NCI-H510A treated with DMSO at 0.1 percent for 48 hours (cell line): ENCODE measurements at regions not wholly inside any gene's neighbourhood (a gene's known extent, or its start where the extent isn't known, plus 50 kb on each side); places are given as distances from the start of the nearest gene placed in this dataset.
A peak's percentile ranks its signal among the peaks of the same experiment; 100 is the strongest.
"Not testable (repeated sequence)": the region's sequence is repeated elsewhere in the genome, so short reads cannot be mapped to it uniquely, and the experiment has no call there.

ENCODE experiments used
- DNase-seq: peaks from one replicate; lab custom pipeline; 2025; lab: John Stamatoyannopoulos, UW

DNA sequence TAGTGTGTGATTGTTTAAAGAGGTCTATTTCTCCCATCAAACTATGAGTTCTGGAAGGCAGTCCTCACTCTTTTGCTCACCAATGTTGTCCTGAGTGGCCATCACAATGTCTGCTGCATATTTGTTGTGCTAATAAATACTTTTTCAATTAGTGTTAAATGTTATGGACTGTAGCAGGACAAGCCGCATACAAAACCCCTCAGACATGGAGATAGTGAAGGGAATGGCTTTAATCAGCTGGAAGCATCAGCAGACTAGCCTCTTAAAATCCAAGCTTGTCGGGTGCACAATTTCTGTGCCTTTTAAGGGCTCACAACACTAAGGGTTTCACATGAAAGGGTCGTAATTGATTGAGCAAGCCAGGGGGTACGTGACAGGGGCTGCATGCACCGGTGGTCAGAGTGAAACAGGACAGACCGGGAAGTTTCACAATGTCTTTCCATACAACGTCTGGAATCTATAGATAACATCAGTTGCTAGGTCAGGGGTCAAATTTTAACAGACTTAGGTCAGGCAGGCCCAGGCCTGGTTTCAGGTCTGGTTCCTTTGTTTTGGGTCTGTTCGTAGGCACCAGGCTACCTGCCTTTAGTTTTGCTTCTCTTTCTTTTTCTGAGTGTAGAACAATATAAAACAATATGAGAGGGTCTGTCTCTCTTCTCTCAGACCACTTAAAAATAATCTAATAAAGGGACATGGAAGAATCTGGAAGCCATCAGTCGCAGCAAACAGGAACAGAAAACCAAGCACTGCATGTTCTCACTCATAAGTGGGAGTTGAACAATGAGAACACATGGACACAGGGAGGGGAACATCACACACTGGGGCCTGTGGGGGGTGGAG is 327.6 kb upstream of the HTR1E start:
- DNase-seq, result no peak

DNA sequence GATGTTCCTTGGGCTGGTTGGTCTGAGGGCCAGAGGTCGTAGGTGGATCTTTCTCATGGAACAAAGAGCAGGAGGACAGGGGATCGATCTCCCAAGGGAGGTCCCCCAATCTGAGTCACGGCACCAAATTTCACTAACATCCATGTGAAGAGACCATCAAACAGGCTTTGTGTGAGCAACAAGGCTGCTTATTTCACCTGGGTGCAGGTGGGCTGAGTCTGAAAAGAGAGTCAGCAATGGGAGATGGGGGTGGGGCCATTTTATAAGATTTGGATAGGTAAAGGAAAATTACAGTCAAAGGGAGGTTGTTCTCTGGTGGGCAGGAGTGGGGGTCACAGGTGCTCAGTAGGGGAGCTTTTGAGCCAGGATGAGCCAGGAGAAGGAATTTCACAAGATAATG is 334.0 kb upstream of the HTR1E start:
- DNase-seq, result not testable (repeated sequence)

DNA sequence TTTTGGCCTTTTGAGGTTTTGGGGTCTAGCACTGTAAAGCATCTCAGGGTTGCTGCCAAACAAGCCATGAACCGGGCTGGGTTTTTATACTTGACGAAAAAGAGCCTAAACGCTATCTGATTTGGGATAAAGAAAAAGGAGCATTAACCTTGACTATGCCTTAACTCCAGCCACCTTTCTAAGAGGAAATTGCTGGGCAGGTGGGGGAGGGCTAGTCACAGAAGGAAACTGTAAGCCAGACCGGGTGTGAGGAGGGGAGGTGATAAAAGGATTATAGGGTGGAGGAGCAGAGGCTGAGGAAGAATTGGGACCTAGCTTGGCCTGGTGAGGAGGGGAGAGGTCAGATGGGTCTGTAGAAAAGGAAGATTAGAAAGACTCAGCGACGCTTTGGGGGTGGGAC is 335.2 kb upstream of the HTR1E start:
- not testable (repeated sequence) for DNase-seq

GRCh38 chr6:86598969-86599368 is 338.4 kb upstream of the HTR1E start:
- not testable (repeated sequence) for DNase-seq

DNA sequence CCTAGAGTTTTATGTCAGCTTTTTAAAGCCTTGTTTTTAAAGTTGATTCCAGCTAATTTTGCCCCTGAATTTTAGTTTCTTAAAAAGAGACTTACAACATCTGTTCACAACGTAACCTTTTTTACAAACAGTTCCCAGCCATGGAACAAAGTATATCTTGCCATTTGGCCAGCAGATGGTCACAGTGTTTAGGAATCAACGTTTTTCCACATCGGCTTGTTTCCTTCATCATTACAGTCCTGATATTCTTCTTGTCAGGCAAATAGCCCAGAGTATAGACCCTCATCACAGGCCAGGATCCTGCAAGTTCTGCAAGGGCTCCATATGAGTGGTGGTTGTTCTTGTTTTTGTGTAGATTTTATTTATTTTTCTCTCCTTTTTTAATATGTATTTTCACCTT is 341.7 kb upstream of the HTR1E start:
- DNase-seq, result no peak

- no peak for DNase-seq
These were observed 351.1 kb upstream of the HTR1E start for GRCh38 chr6:86586195-86586594.

DNA sequence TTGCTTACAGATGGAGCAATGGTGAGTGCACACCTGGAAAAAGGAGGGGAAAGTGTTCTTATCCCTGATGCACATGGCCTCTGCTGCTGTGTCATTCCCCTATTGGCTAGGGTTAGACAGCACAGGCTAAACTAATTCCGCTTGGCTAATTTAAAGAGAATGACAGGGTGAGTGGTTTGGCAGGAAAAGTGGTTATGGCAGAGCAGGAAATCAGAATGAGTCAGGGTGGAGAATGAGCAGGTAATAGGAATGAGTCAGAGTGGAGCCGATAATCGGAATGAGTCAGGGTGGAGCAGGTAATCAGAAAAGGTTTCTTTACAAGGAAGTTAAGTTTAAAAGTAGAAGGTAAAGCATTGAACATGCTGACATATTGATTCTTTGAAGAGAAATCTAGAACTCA is 355.5 kb upstream of the HTR1E start:
- no peak for DNase-seq

- no peak for DNase-seq
These were observed 374.1 kb upstream of the HTR1E start for GRCh38 chr6:86563197-86563596.

- DNase-seq, result no peak
These were observed 379.0 kb upstream of the HTR1E start for GRCh38 chr6:86558318-86558717.

GRCh38 chr6:86537292-86537861 is 400.0 kb upstream of the HTR1E start:
- no peak for DNase-seq

DNA sequence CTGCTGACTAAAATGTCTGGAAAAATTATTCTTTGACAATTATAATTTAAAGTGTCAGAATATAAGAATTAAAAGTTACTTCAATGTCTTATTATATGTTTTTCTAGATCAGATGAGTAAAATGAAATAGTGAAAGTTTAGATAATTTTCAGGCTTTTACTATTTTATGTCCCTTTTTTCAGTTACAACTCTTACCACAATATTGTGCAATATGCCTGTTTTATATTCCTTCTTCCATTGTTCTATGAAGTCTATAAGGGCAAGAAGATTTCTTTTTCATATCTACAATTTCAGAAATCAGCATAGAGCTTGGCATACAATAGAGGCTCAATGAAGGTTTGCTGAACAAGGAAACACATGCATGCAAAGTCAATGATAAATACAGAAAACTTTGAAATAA is 401.2 kb upstream of the HTR1E start:
- no peak for DNase-seq

GRCh38 chr6:86535100-86535499 is 402.2 kb upstream of the HTR1E start:
- DNase-seq, result no peak

- no peak for DNase-seq
These were observed 407.7 kb upstream of the HTR1E start for GRCh38 chr6:86529635-86530034.

DNA sequence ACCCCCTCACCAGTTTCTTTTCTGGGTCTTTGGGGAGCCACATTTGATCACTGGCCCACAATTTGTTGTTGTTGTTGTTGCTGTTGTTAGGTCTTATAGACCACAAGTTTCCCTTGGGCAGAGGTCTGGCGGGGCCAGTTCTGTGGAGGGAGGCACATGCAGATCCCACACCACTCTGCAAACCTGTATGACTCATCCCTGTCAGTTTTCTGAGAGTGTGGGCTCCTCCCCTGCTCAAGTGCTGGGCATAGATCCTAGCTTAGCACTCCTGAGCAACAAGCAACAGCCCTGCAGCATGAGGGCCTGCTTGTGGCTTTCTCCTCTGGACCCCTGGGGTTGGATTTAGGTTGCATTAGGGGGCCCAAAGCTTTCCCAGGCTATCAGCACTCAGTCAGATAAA is 411.1 kb upstream of the HTR1E start:
- DNase-seq, result no peak

DNA sequence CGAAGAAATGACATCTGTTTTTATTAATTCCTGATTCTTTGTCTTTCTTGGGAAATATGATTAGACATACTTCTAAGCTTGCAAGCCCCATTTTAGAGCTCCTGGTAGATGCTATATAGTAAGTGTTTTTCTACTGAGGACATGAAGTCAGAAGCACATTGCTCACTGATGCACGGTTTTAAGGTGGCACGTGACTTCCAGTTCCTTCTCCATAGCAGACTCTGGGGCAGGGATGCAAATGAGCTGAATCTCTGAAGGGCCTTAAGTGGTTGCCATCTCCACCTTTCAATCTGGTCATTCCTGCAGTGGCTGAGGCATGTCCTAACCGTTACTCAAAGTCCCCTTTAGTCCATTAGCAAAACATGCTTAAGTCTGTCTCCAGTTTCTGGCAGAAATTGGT is 421.2 kb upstream of the HTR1E start:
- DNase-seq, result no peak

- no peak for DNase-seq
These were observed 425.4 kb upstream of the HTR1E start for GRCh38 chr6:86511962-86512361.

DNA sequence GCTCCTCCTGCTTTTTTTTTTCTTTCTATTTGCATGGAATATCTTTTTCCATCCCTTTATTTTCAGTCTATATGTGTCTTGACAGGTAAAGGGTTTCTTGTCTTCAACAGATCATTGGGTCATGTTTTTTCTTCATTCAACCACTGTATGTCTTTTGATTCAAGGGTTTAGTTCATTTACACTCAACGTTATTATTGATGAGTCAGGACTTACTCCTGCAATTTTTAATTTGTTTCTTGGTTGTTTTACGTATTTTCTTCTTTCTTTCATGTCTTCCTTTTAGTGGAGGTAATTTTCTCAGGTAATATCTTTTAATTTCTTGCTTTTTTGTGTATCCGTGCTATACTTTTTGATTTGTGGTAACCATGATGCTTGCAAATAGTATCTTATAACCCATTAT is 429.1 kb upstream of the HTR1E start:
- no peak for DNase-seq

DNA sequence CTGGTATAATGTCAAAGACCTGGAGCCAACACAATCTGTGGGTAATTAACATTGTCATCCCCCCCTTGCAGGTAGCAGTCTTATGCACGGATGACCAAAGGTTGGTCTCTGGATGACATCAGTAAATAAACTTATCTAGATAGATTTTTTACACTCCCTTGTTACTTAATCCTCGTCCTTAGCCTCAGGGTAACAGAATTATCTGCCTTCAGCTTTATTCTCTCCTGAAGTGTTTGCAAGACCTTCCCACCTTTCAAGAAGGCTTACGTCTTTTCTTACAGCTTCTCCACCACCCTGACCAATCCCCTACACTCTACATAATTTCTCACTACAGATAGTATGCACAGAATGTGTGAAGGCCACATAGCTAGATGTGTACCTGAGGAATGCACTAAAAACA is 434.8 kb upstream of the HTR1E start:
- no peak for DNase-seq

GRCh38 chr6:86500035-86500434 is 437.3 kb upstream of the HTR1E start:
- no peak for DNase-seq

DNA sequence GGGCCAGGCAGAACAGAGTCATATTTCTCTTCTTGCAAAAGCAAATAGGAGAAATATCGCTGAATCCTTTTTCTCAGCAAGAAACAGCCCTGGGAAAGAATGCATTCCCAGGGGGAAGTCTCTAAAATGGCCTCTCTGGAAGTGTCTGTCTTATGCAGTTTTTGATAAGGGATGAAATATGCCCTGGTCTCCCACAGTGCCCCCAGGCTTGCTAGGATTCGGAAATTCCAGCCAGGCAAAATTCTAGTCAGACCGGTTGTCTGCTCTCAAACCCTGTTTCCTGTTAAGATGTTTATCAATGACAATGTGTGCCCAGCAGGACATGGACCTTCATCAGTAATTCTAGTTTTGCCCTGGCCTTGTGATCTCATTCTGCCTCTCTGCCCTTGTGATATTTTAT is 448.3 kb upstream of the HTR1E start:
- not testable (repeated sequence) for DNase-seq

GRCh38 chr6:86487660-86488221 is 449.6 kb upstream of the HTR1E start:
- no peak for DNase-seq

DNA sequence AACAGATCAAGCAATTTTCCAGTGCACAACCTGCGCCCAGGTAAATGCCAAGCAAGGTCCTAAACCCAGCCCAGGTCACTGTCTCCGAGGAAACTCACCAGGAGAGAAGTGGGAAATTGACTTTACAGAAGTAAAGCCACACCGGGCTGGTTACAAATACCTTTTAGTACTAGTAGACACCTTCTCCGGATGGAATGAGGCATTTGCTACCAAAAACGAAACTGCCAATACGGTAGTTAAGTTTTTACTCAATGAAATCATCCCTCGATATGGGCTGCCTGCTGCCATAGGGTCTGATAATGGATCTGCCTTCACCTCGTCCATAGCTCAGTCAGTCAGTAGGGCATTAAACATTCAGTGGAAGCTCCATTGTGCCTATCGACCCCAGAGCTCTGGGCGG is 459.0 kb upstream of the HTR1E start:
- not testable (repeated sequence) for DNase-seq

- DNase-seq, result peak; percentile 23
These were observed 459.7 kb upstream of the HTR1E start for GRCh38 chr6:86477500-86478148.
